Small intestine (tissue), 7 donors: ENCODE measurements at regions not wholly inside any gene's neighbourhood (a gene's known extent, or its start where the extent isn't known, plus 50 kb on each side); places are given as distances from the start of the nearest gene placed in this dataset.
"Not testable (repeated sequence)": the region's sequence is repeated elsewhere in the genome, so short reads cannot be mapped to it uniquely, and the experiment has no call there.

ENCODE experiments used
- DNase-seq, 2 donors: peaks; one replicate each; pipeline versions ENCODE4 v3.0.0 to v3.0.0-alpha.2; 2013
- FAIRE-seq: peaks from 2 replicates; lab custom pipeline; 2012; peaks lifted over from hg19 to GRCh38; lab: Jason Lieb, UNC
- H3K27ac ChIP-seq, 3 donors: one replicate each; pipeline ENCODE4 v1.5.1; 2013; ENCODE audit warnings: low read length in 2 of 3, mild to moderate bottlenecking in 2 of 3, control low read depth in 1 of 3, inconsistent platforms in 1 of 3, low read depth in 1 of 3, moderate library complexity in 1 of 3
- H3K27me3 ChIP-seq, 3 donors: one replicate each; pipeline ENCODE4 v1.6.1; 2013; ENCODE audit warnings: low read length in 3 of 3, inconsistent platforms in 1 of 3; ENCODE audit not compliant: control insufficient read depth in 3 of 3, insufficient read depth in 3 of 3
- H3K36me3 ChIP-seq, 3 donors: one replicate each; pipeline ENCODE4 v1.6.1; 2013; ENCODE audit warnings: low read length in 3 of 3, inconsistent platforms in 1 of 3, low read depth in 1 of 3, mild to moderate bottlenecking in 1 of 3, moderate library complexity in 1 of 3; ENCODE audit not compliant: control insufficient read depth in 3 of 3, insufficient read depth in 2 of 3
- H3K4me1 ChIP-seq, 3 donors: one replicate each; pipeline ENCODE4 v1.6.1; 2013; ENCODE audit warnings: low read length in 2 of 3, inconsistent platforms in 1 of 3, low read depth in 1 of 3, mild to moderate bottlenecking in 1 of 3, moderate library complexity in 1 of 3; ENCODE audit not compliant: control insufficient read depth in 3 of 3, insufficient read depth in 2 of 3
- H3K4me3 ChIP-seq, 3 donors: one replicate each; pipeline ENCODE4 v1.5.1; 2013; ENCODE audit warnings: low read length in 3 of 3, control low read depth in 1 of 3, inconsistent platforms in 1 of 3, low read depth in 1 of 3, mild to moderate bottlenecking in 1 of 3, moderate library complexity in 1 of 3
- H3K9me3 ChIP-seq, 2 donors: one replicate each; pipeline ENCODE4 v1.6.1; 2013; ENCODE audit warnings: low read depth in 1 of 2, low read length in 1 of 2; ENCODE audit not compliant: control insufficient read depth in 2 of 2, insufficient read depth in 1 of 2
- WGBS, 3 donors: extraction: QIAGEN DNeasy Blood & Tissue Kit; methylation state at CpG; one replicate each; pipeline ENCODE4 v1.1.7; 2013; 5-methylcytosine and 5-hydroxymethylcytosine counted together
- donor health status: healthy with polysubstance abuse.
- donor health status: control.
- donor health status: control.
- donor health status: Bipolar disorder and iron deficiency.
- donor health status: healthy.

GRCh38 chr19:34041925-34042521, 130.3 kb upstream of the LSM14A start:
- WGBS, 3 donors = 20 to 22% (median 22%) methylated on average over 15 of the region's 15 CpGs
- Histone ChIP-seq H3K36me3 (no peaks in the 10 kb centered on the region), H3K4me1 (no peaks in the 10 kb centered on the region), H3K27me3 (no peaks in the 10 kb centered on the region), H3K4me3 (no peak overlapping the region), H3K27ac (no peak overlapping the region), H3K9me3 (peaks cover 0 to 2% of the 10 kb centered on the region in 2 donors)
- DNase-seq = peak; percentile 44 to 62
- FAIRE-seq = no peak

GRCh38 chr19:34044021-34044420, 128.3 kb upstream of the LSM14A start:
- Histone ChIP-seq H3K27ac (no peak overlapping the region), H3K4me1 (no peaks in the 10 kb centered on the region), H3K9me3 (peaks cover 0 to 2% of the 10 kb centered on the region in 2 donors), H3K4me3 (no peak overlapping the region), H3K36me3 (no peaks in the 10 kb centered on the region), H3K27me3 (no peaks in the 10 kb centered on the region)
- DNase-seq (no peak), FAIRE-seq (no peak)
- WGBS, 3 donors = 24 to 42% (median 36%) methylated on average over 2 of the region's 2 CpGs

- H3K27ac ChIP-seq = no peak overlapping the region
- WGBS, 3 donors = 67 to 87% (median 76%) methylated on average over 3 of the region's 3 CpGs
- no peaks in the 10 kb centered on the region for H3K27me3 ChIP-seq
- no peaks in the 10 kb centered on the region for H3K4me1 ChIP-seq
- no peak overlapping the region for H3K4me3 ChIP-seq
- DNase-seq (no peak), FAIRE-seq (no peak)
- no peaks in the 10 kb centered on the region for H3K36me3 ChIP-seq
- H3K9me3 ChIP-seq = no peaks in the 10 kb centered on the region
Measured at GRCh38 chr19:34049944-34050343, 122.4 kb upstream of the LSM14A start.

- H3K27ac ChIP-seq, H3K36me3 ChIP-seq, H3K4me3 ChIP-seq, DNase-seq, FAIRE-seq, H3K4me1 ChIP-seq, H3K27me3 ChIP-seq, H3K9me3 ChIP-seq: not testable (repeated sequence)
- 82 to 86% (median 83%) methylated on average over 3 of the region's 3 CpGs for WGBS, 3 donors
Measured at GRCh38 chr19:34050430-34050829, 121.9 kb upstream of the LSM14A start.

- 74 to 82% (median 79%) methylated on average over 3 of the region's 3 CpGs for WGBS, 3 donors
- H3K27ac ChIP-seq = no peak overlapping the region
- H3K4me1 ChIP-seq = no peaks in the 10 kb centered on the region
- no peak for FAIRE-seq
- DNase-seq = no peak
- H3K36me3 ChIP-seq = no peaks in the 10 kb centered on the region
- H3K27me3 ChIP-seq = no peaks in the 10 kb centered on the region
- H3K4me3 ChIP-seq = no peak overlapping the region
- H3K9me3 ChIP-seq = no peaks in the 10 kb centered on the region
Measured at GRCh38 chr19:34051255-34051654, 121.0 kb upstream of the LSM14A start.

GRCh38 chr19:34057155-34057554, 115.1 kb upstream of the LSM14A start:
- no peaks in the 10 kb centered on the region for H3K4me1 ChIP-seq
- no peak overlapping the region for H3K4me3 ChIP-seq
- H3K27ac ChIP-seq = no peak overlapping the region
- no peaks in the 10 kb centered on the region for H3K9me3 ChIP-seq
- DNase-seq (no peak), FAIRE-seq (no peak)
- H3K27me3 ChIP-seq = no peaks in the 10 kb centered on the region
- 83 to 95% (median 92%) methylated on average over 1 of the region's 1 CpG for WGBS, 3 donors
- H3K36me3 ChIP-seq = no peaks in the 10 kb centered on the region

- Histone ChIP-seq H3K4me1 (no peaks in the 10 kb centered on the region), H3K27me3 (peaks cover 0 to 6% (median 2%) of the 10 kb centered on the region in 3 donors), H3K4me3 (no peak overlapping the region), H3K27ac (no peak overlapping the region), H3K36me3 (no peaks in the 10 kb centered on the region), H3K9me3 (no peaks in the 10 kb centered on the region)
- WGBS, 3 donors = 33 to 38% (median 35%) methylated on average over 14 of the region's 14 CpGs
- DNase-seq (no peak), FAIRE-seq (no peak)
Measured at GRCh38 chr19:34066007-34066643, 106.2 kb upstream of the LSM14A start.

- Histone ChIP-seq H3K27ac (no peak overlapping the region), H3K36me3 (no peaks in the 10 kb centered on the region), H3K9me3 (no peaks in the 10 kb centered on the region), H3K4me3 (no peak overlapping the region), H3K27me3 (peaks cover 0 to 6% (median 2%) of the 10 kb centered on the region in 3 donors), H3K4me1 (no peaks in the 10 kb centered on the region)
- 58 to 75% (median 65%) methylated on average over 7 of the region's 7 CpGs for WGBS, 3 donors
- no peak for FAIRE-seq
- DNase-seq = no peak
Measured at GRCh38 chr19:34067861-34068271, 104.4 kb upstream of the LSM14A start.
